HG02870 (cell line): ENCODE measurements at regions not wholly inside any gene's neighbourhood (a gene's known extent, or its start where the extent isn't known, plus 50 kb on each side); places are given as distances from the start of the nearest gene placed in this dataset.
"Not testable (repeated sequence)": the region's sequence is repeated elsewhere in the genome, so short reads cannot be mapped to it uniquely, and the experiment has no call there.

Experiments used
- ATAC-seq: cut with Tn5 transposase; IDR thresholded peaks from one replicate; pipeline ENCODE4 v1.9.1; 2021; ENCODE audit warnings: mild to moderate bottlenecking, moderate library complexity; ENCODE audit not compliant: unreplicated experiment

GRCh38 chr2:5629510-5629909 lies 62.7 kb upstream of the SOX11 start:
- not testable (repeated sequence) for ATAC-seq

- not testable (repeated sequence) for ATAC-seq
Measured at GRCh38 chr2:5637051-5637450, 55.1 kb upstream of the SOX11 start.
